H1 (cell line): ENCODE measurements at regions not wholly inside any gene's neighbourhood (a gene's known extent, or its start where the extent isn't known, plus 50 kb on each side); places are given as distances from the start of the nearest gene placed in this dataset.

ENCODE experiments used
- CREB1 ChIP-seq: IDR thresholded peaks from 2 replicates; pipeline ENCODE4 v1.6.1; 2012; ENCODE audit warnings: inconsistent platforms
- EGR1 ChIP-seq: IDR thresholded peaks from 2 replicates; pipeline ENCODE4 v1.6.1; 2011; ENCODE audit warnings: low read depth, low read length, borderline replicate concordance
- EP300 ChIP-seq, 2 experiments: IDR thresholded peaks; 1 replicate in 1 of 2; 2 replicates in 1 of 2; pipeline ENCODE4 v1.6.1; 2011 to 2012; ENCODE audit warnings: low read depth in 2 of 2, low read length in 2 of 2, mild to moderate bottlenecking in 2 of 2, borderline replicate concordance in 1 of 2, inconsistent platforms in 1 of 2, moderate library complexity in 1 of 2
- GABPA ChIP-seq: IDR thresholded peaks from 2 replicates; pipeline ENCODE4 v1.6.1; 2011; ENCODE audit warnings: mild to moderate bottlenecking, low read length, moderate library complexity, borderline replicate concordance; ENCODE audit not compliant: insufficient read depth
- GTF2F1 ChIP-seq: IDR thresholded peaks from 2 replicates; pipeline ENCODE4 v1.6.1; 2012; ENCODE audit warnings: low read depth, low read length, improper control_type of control experiment, borderline replicate concordance
- POLR2A ChIP-seq, 2 experiments: IDR thresholded peaks; 1 replicate in 1 of 2; 2 replicates in 1 of 2; pipeline ENCODE4 v1.6.1; 2011; ENCODE audit warnings: low read depth in 2 of 2, low read length in 2 of 2, mild to moderate bottlenecking in 2 of 2; ENCODE audit errors: control extremely low read depth in 1 of 2
- POLR2AphosphoS5 ChIP-seq: IDR thresholded peaks from 2 replicates; pipeline ENCODE4 v1.6.1; 2011; ENCODE audit warnings: low read depth, low read length
- SP1 ChIP-seq: IDR thresholded peaks from 2 replicates; pipeline ENCODE4 v1.6.1; 2011; ENCODE audit warnings: low read depth, low read length
- SRF ChIP-seq: IDR thresholded peaks from 2 replicates; pipeline ENCODE4 v1.6.1; 2011; ENCODE audit warnings: mild to moderate bottlenecking, low read depth, low read length, moderate library complexity
- TAF1 ChIP-seq: IDR thresholded peaks from 2 replicates; pipeline ENCODE4 v1.6.1; 2011; ENCODE audit warnings: mild to moderate bottlenecking, low read depth, low read length
- ZNF274 ChIP-seq: IDR thresholded peaks from 2 replicates; pipeline ENCODE4 v1.7.0; 2012; ENCODE audit warnings: low read length, borderline replicate concordance; ENCODE audit errors: extremely low read depth
- TF ChIP-seq, protein P1 (sequence below), 3 experiments: IDR thresholded peaks; 1 replicate in 2 of 3; 2 replicates in 1 of 3; pipeline versions ENCODE4 v1.5.1 to v1.6.1; 2011; ENCODE audit warnings: low read length in 3 of 3, mild to moderate bottlenecking in 3 of 3, inconsistent platforms in 2 of 3, low read depth in 1 of 3, moderate library complexity in 1 of 3; ENCODE audit not compliant: insufficient read depth in 1 of 3; ENCODE audit errors: control extremely low read depth in 1 of 3
- TF ChIP-seq, protein P2 (sequence below): IDR thresholded peaks from 2 replicates; pipeline ENCODE4 v1.6.1; 2012; ENCODE audit warnings: inconsistent platforms
- TF ChIP-seq, protein P3 (sequence below): IDR thresholded peaks from 2 replicates; pipeline ENCODE4 v1.6.1; 2011; ENCODE audit warnings: low read length, improper control_type of control experiment

DNA sequence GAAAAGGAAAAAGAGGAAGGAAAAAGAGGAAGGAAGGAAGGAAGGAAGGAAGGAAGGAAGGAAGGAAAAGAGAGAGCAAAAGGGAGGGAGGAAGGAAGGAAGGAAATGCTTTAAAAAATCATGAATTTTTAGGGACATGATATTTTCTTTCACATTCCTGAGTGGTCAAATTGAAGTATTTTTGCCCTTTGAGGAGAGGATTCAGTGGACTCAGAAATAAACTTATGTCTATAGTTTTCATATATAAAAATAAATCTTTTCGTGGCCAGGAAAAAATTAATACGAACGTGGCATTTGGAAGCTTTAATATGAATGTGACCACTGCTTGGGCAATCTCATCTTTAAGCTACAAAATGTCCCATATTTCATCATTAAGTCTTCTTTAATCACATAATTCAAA, 183.0 kb upstream of the TMCO5A start:
- TF ChIP-seq POLR2AphosphoS5 = no peak
- no peak for TF ChIP-seq POLR2A (IDR thresholded peaks at IDR 0.05; ENCODE audit: control extremely low read depth in 1 of 2, low read depth in 2 of 2, low read length in 2 of 2)
- no peak for TF ChIP-seq EP300 (IDR thresholded peaks at IDR 0.05; ENCODE audit: borderline replicate concordance in 1 of 2, low read depth in 2 of 2, low read length in 2 of 2)
- TF ChIP-seq, protein P1, sequence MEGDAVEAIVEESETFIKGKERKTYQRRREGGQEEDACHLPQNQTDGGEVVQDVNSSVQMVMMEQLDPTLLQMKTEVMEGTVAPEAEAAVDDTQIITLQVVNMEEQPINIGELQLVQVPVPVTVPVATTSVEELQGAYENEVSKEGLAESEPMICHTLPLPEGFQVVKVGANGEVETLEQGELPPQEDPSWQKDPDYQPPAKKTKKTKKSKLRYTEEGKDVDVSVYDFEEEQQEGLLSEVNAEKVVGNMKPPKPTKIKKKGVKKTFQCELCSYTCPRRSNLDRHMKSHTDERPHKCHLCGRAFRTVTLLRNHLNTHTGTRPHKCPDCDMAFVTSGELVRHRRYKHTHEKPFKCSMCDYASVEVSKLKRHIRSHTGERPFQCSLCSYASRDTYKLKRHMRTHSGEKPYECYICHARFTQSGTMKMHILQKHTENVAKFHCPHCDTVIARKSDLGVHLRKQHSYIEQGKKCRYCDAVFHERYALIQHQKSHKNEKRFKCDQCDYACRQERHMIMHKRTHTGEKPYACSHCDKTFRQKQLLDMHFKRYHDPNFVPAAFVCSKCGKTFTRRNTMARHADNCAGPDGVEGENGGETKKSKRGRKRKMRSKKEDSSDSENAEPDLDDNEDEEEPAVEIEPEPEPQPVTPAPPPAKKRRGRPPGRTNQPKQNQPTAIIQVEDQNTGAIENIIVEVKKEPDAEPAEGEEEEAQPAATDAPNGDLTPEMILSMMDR (IDR thresholded peaks at IDR 0.05; ENCODE audit: control extremely low read depth in 1 of 3, insufficient read depth in 1 of 3, low read depth in 1 of 3, low read length in 3 of 3) = no peak
- TF ChIP-seq SRF = no peak
- TF ChIP-seq, protein P2, sequence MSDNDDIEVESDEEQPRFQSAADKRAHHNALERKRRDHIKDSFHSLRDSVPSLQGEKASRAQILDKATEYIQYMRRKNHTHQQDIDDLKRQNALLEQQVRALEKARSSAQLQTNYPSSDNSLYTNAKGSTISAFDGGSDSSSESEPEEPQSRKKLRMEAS = no peak
- no peak for TF ChIP-seq ZNF274
- TF ChIP-seq, protein P3, sequence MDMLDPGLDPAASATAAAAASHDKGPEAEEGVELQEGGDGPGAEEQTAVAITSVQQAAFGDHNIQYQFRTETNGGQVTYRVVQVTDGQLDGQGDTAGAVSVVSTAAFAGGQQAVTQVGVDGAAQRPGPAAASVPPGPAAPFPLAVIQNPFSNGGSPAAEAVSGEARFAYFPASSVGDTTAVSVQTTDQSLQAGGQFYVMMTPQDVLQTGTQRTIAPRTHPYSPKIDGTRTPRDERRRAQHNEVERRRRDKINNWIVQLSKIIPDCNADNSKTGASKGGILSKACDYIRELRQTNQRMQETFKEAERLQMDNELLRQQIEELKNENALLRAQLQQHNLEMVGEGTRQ = no peak
- TF ChIP-seq GTF2F1 = no peak
- TF ChIP-seq TAF1 = no peak
- no peak for TF ChIP-seq EGR1
- TF ChIP-seq CREB1 = no peak
- no peak for TF ChIP-seq GABPA
- TF ChIP-seq SP1 = no peak
